Esophagus squamous epithelium (tissue), 5 donors: ENCODE measurements at regions not wholly inside any gene's neighbourhood (a gene's known extent, or its start where the extent isn't known, plus 50 kb on each side); places are given as distances from the start of the nearest gene placed in this dataset.

Source experiments
- DNase-seq: peaks from one replicate; lab custom pipeline; 2025; lab: John Stamatoyannopoulos, UW
- H3K27ac ChIP-seq, 4 donors: fragments of 200-600 bp; sonication (generic); one replicate each; pipeline ENCODE4 v1.5.1; 2016 to 2019; ENCODE audit warnings: mild to moderate bottlenecking in 1 of 4
- H3K27me3 ChIP-seq, 4 donors: fragments of 200-600 bp; sonication (generic); 1 replicate in 3 of 4; 2 replicates in 1 of 4; pipeline versions ENCODE4 v1.5.1 to v1.6.0; 2017 to 2021; ENCODE audit warnings: antibody characterized with exemption in 1 of 4
- H3K36me3 ChIP-seq, 3 donors: fragments of 200-600 bp; sonication (generic); one replicate each; pipeline ENCODE4 v1.5.1; 2016 to 2019
- H3K4me1 ChIP-seq, 3 donors: fragments of 200-600 bp; sonication (generic); one replicate each; pipeline ENCODE4 v1.5.1; 2017 to 2019
- H3K4me3 ChIP-seq, 4 donors: fragments of 200-600 bp; sonication (generic); 1 replicate in 3 of 4; 2 replicates in 1 of 4; pipeline ENCODE4 v1.5.1; 2016 to 2019; ENCODE audit warnings: mild to moderate bottlenecking in 2 of 4, moderate library complexity in 1 of 4
- H3K9me3 ChIP-seq, 3 donors: fragments of 200-600 bp; sonication (generic); one replicate each; pipeline ENCODE4 v1.5.1; 2016 to 2019
- CTCF ChIP-seq, 6 experiments: fragments of 450-650 bp in 4 of 6; fragments of 200-600 bp in 2 of 6; sonication (generic) in 2 of 6; IDR thresholded peaks; one replicate each; pipeline ENCODE4 v1.5.1; 2016 to 2019; ENCODE audit warnings: antibody characterized with exemption in 6 of 6, mild to moderate bottlenecking in 4 of 6, moderate library complexity in 4 of 6
- POLR2A ChIP-seq, 4 donors: fragments of 450-650 bp; IDR thresholded peaks; one replicate each; pipeline ENCODE4 v1.6.1; 2017; ENCODE audit warnings: antibody characterized with exemption in 4 of 4, mild to moderate bottlenecking in 4 of 4, moderate library complexity in 3 of 4
- WGBS, 2 donors: methylation state at CpG; one replicate each; pipeline ENCODE4 v1.1.5; 2018; 5-methylcytosine and 5-hydroxymethylcytosine counted together
- intact Hi-C: fragments of 100-400 bp; cut with DNase I; formaldehyde crosslinking; loops from one replicate; pipeline ENCODE4 v1.15.0; 2022
- donor health status: DM: yes; HTN: yes; CAD: no.

GRCh38 chr3:98644168-98644567 is 50.8 kb upstream of the CPOX start:
- Histone ChIP-seq H3K36me3 (no peaks in the 10 kb centered on the region), H3K4me1 (no peaks in the 10 kb centered on the region), H3K27me3 (no peaks in the 10 kb centered on the region), H3K27ac (no peak overlapping the region), H3K4me3 (no peak overlapping the region), H3K9me3 (no peaks in the 10 kb centered on the region)
- DNase-seq: no peak
- no peak for TF ChIP-seq POLR2A (IDR thresholded peaks at IDR 0.05)
- no peak for TF ChIP-seq CTCF (IDR thresholded peaks at IDR 0.05)
- intact Hi-C loops: no loop called here
- WGBS, 2 donors: 71 to 83% methylated on average over 3 of the region's 3 CpGs

GRCh38 chr3:98645039-98645438 is 51.6 kb upstream of the CPOX start:
- TF ChIP-seq POLR2A (IDR thresholded peaks at IDR 0.05) (no peak), CTCF (IDR thresholded peaks at IDR 0.05) (no peak)
- no peaks in the 10 kb centered on the region for H3K4me1 ChIP-seq
- H3K36me3 ChIP-seq: no peaks in the 10 kb centered on the region
- 29 to 54% methylated on average over 6 to 7 of the region's 7 CpGs for WGBS, 2 donors
- no peak overlapping the region for H3K27ac ChIP-seq
- H3K9me3 ChIP-seq: no peaks in the 10 kb centered on the region
- intact Hi-C loops: no loop called here
- H3K27me3 ChIP-seq: no peaks in the 10 kb centered on the region
- DNase-seq: no peak
- no peak overlapping the region for H3K4me3 ChIP-seq

GRCh38 chr3:98646680-98647079 is 53.3 kb upstream of the CPOX start:
- no peaks in the 10 kb centered on the region for H3K9me3 ChIP-seq
- TF ChIP-seq POLR2A (IDR thresholded peaks at IDR 0.05) (no peak), CTCF (IDR thresholded peaks at IDR 0.05) (no peak)
- H3K27ac ChIP-seq: no peak overlapping the region
- H3K4me1 ChIP-seq: no peaks in the 10 kb centered on the region
- no peaks in the 10 kb centered on the region for H3K36me3 ChIP-seq
- no peak for DNase-seq
- WGBS, 2 donors: 51 to 58% methylated on average over 2 of the region's 2 CpGs
- intact Hi-C loops: no loop called here
- no peak overlapping the region for H3K4me3 ChIP-seq
- no peaks in the 10 kb centered on the region for H3K27me3 ChIP-seq

DNA sequence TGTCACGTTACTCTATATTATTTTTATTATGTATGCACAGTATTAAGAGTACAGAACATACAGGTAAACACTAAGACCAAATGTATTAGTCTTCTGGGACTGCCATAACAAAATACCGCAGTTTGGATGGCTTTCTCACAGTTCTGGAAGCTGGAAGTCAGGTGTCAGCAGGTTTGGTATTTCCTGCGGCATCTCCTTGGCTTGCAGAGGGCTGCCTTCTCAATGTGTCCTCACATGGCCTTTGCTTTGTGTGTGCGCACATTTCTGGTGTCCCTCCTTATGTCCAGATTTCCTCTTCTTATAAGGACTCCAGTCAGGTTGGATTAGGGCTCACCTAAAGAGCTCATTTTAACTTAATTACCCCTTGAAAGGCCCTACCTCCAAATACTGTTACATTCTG is 53.8 kb upstream of the CPOX start:
- Histone ChIP-seq H3K4me1 (no peaks in the 10 kb centered on the region), H3K27me3 (no peaks in the 10 kb centered on the region), H3K27ac (no peak overlapping the region), H3K9me3 (no peaks in the 10 kb centered on the region), H3K4me3 (no peak overlapping the region), H3K36me3 (no peaks in the 10 kb centered on the region)
- WGBS, 2 donors: 69 to 73% methylated on average over 4 of the region's 4 CpGs
- DNase-seq: no peak
- intact Hi-C loops: no loop called here
- TF ChIP-seq CTCF (IDR thresholded peaks at IDR 0.05) (no peak), POLR2A (IDR thresholded peaks at IDR 0.05) (no peak)

GRCh38 chr3:98650971-98651779 is 57.8 kb upstream of the CPOX start:
- no peak for DNase-seq
- no peak for TF ChIP-seq POLR2A (IDR thresholded peaks at IDR 0.05)
- no peak for TF ChIP-seq CTCF (IDR thresholded peaks at IDR 0.05)
- no peaks in the 10 kb centered on the region for H3K36me3 ChIP-seq
- H3K27ac ChIP-seq: no peak overlapping the region
- 59 to 63% methylated on average over 3 of the region's 3 CpGs for WGBS, 2 donors
- no peaks in the 10 kb centered on the region for H3K9me3 ChIP-seq
- H3K27me3 ChIP-seq: no peaks in the 10 kb centered on the region
- H3K4me1 ChIP-seq: no peaks in the 10 kb centered on the region
- intact Hi-C loops: no loop called here
- no peak overlapping the region for H3K4me3 ChIP-seq
